K562 (cell line): ENCODE measurements at regions not wholly inside any gene's neighbourhood (a gene's known extent, or its start where the extent isn't known, plus 50 kb on each side); places are given as distances from the start of the nearest gene placed in this dataset.

Source experiments
- ATAC-seq: fragments of 200-7000 bp; cut with Tn5 transposase; 3 replicates; pipeline ENCODE4 v1.9.1; 2020; ENCODE audit warnings: moderate library complexity
- BruUV-seq: library from RNA; stranded (reverse); fragments of 400-500 nt; replicated peaks from 2 replicates; lab custom pipeline; 2021; lab: Mats Ljungman, UMichigan
- CTCF ChIA-PET: fragments of 300-600 bp; formaldehyde crosslinking; extraction: SDS; loops from one replicate; lab custom pipeline; 2021; ENCODE audit warnings: low intra/inter-chr PET ratio; lab: Yijun Ruan, JAX
- POLR2A ChIA-PET: fragments of 300-600, 350-650 bp; sonication (Branson Sonifier 250); formaldehyde crosslinking; extraction: SDS; loops from one replicate; lab custom pipeline; 2021; ENCODE audit warnings: antibody characterized with exemption, inconsistent platforms; lab: Yijun Ruan, JAX
- DNase-seq, 4 experiments: peaks; one replicate each; pipeline versions ENCODE4 v3.0.0 to v3.0.0-alpha.2; 2011 to 2018; ENCODE audit warnings: low spot score in 3 of 4, mixed read lengths in 3 of 4; ENCODE audit errors: extremely low read depth in 1 of 4
- FAIRE-seq: peaks from 2 replicates; lab custom pipeline; 2011; peaks lifted over from hg19 to GRCh38; lab: Jason Lieb, UNC
- H2AFZ ChIP-seq: 2 replicates; pipeline ENCODE4 v1.6.0; 2011; ENCODE audit warnings: low read depth, low read length, control low read depth, inconsistent platforms
- H3K27ac ChIP-seq: fragments of 200-600 bp; 3 replicates; pipeline ENCODE4 v1.8.0; 2011; ENCODE audit warnings: low read depth, mild to moderate bottlenecking, control low read depth, inconsistent platforms, low read length, moderate library complexity, mixed read lengths; ENCODE audit errors: extremely low read depth
- H3K27me3 ChIP-seq, 2 experiments: fragments of 300-600 bp in 1 of 2; 2 replicates in 1 of 2; 3 replicates in 1 of 2; pipeline versions ENCODE4 v1.6.0 to v1.8.0; 2011; ENCODE audit warnings: inconsistent platforms in 2 of 2, low read length in 2 of 2, mild to moderate bottlenecking in 1 of 2, mixed read lengths in 1 of 2, moderate library complexity in 1 of 2; ENCODE audit not compliant: control insufficient read depth in 2 of 2, insufficient read depth in 2 of 2
- H3K36me3 ChIP-seq: fragments of 300-600 bp; 3 replicates; pipeline ENCODE4 v1.8.0; 2011; ENCODE audit warnings: mild to moderate bottlenecking, low read length, inconsistent platforms; ENCODE audit not compliant: control insufficient read depth, insufficient read depth
- H3K4me1 ChIP-seq, 2 experiments: fragments of 200-600 bp in 1 of 2; replicated peaks in 1 of 2; 2 replicates in 1 of 2; 3 replicates in 1 of 2; pipeline versions ENCODE4 v1.5.1 to v1.8.0; 2011; ENCODE audit warnings: inconsistent platforms in 2 of 2, low read length in 2 of 2, mild to moderate bottlenecking in 1 of 2, mixed read lengths in 1 of 2, moderate library complexity in 1 of 2; ENCODE audit not compliant: control insufficient read depth in 2 of 2, insufficient read depth in 2 of 2
- H3K4me2 ChIP-seq: 2 replicates; pipeline ENCODE4 v1.6.1; 2011; ENCODE audit warnings: low read length, control low read depth, inconsistent platforms, mixed read lengths; ENCODE audit not compliant: insufficient read depth
- H3K4me3 ChIP-seq: fragments of 200-600 bp; sonication (generic), shearing (Covaris generic); 2 replicates; pipeline ENCODE4 v1.5.1; 2016; ENCODE audit warnings: control low read depth, inconsistent platforms
- H3K79me2 ChIP-seq: fragments of 200-600 bp; 3 replicates; pipeline ENCODE4 v1.8.0; 2011; ENCODE audit warnings: low read length, inconsistent platforms; ENCODE audit not compliant: control insufficient read depth, insufficient read depth
- H3K9ac ChIP-seq, 2 experiments: 2 replicates each; pipeline versions ENCODE4 v1.6.0 to v1.6.1; 2011; ENCODE audit warnings: low read depth in 2 of 2, low read length in 2 of 2, control low read depth in 1 of 2, inconsistent platforms in 1 of 2, mild to moderate bottlenecking in 1 of 2, mixed read lengths in 1 of 2; ENCODE audit not compliant: insufficient read depth in 1 of 2
- H3K9me1 ChIP-seq: one replicate; pipeline ENCODE4 v1.6.0; 2011; ENCODE audit warnings: inconsistent platforms, mild to moderate bottlenecking, low read length, moderate library complexity; ENCODE audit not compliant: control insufficient read depth, insufficient read depth
- H3K9me3 ChIP-seq: replicated peaks from 2 replicates; pipeline ENCODE4 v1.5.1; 2011; ENCODE audit warnings: low read depth, low read length, inconsistent platforms; ENCODE audit not compliant: control insufficient read depth, insufficient read depth
- H4K20me1 ChIP-seq: replicated peaks from 2 replicates; pipeline ENCODE4 v1.6.1; 2011; ENCODE audit warnings: low read length, inconsistent platforms, mixed read lengths; ENCODE audit not compliant: control insufficient read depth, insufficient read depth
- CC2D1A ChIP-seq: fragments of 450-650 bp; IDR thresholded peaks from 2 replicates; pipeline ENCODE4 v1.6.1; 2017; ENCODE audit warnings: mild to moderate bottlenecking
- KDM2B ChIP-seq: fragments of 250-450 bp; sonication (Bioruptor Pico); IDR thresholded peaks from 2 replicates; pipeline ENCODE4 v1.8.0; 2021; ENCODE audit warnings: mild to moderate bottlenecking, moderate library complexity
- PTTG1 ChIP-seq: fragments of 450-650 bp; IDR thresholded peaks from 2 replicates; pipeline ENCODE4 v1.6.1; 2016; ENCODE audit warnings: low read depth, mild to moderate bottlenecking, missing genetic modification characterization, missing compliant biosample characterization
- SRSF9 ChIP-seq: fragments of 200-400 bp; formaldehyde crosslinking; IDR thresholded peaks from 2 replicates; pipeline ENCODE4 v1.6.1; 2017; ENCODE audit warnings: low read depth, low read length, borderline replicate concordance
- TAL1 ChIP-seq: fragments of 450-650 bp; IDR thresholded peaks from 2 replicates; pipeline ENCODE4 v1.6.1; 2016; ENCODE audit warnings: mild to moderate bottlenecking
- ZNF184 ChIP-seq: sonication (generic); formaldehyde crosslinking; IDR thresholded peaks from 2 replicates; pipeline ENCODE4 v1.5.0; 2020; ENCODE audit warnings: missing genetic modification reagents
- ZNF224 ChIP-seq: sonication (generic); formaldehyde crosslinking; IDR thresholded peaks from 2 replicates; pipeline ENCODE4 v1.8.0; 2022; ENCODE audit warnings: mild to moderate bottlenecking, missing genetic modification reagents
- ZNF785 ChIP-seq: fragments of 250-450 bp; sonication (Bioruptor Pico); IDR thresholded peaks from 2 replicates; pipeline ENCODE4 v1.4.0; 2020; ENCODE audit warnings: mild to moderate bottlenecking
- WGBS: fragments of 100-300 bp; shearing (Covaris generic); methylation state at CpG from one replicate; pipeline ENCODE4 v1.1.6; 2016; ENCODE audit warnings: low coverage, mixed read lengths; ENCODE audit not compliant: insufficient coverage; ENCODE audit errors: missing lambda C conversion rate; 5-methylcytosine and 5-hydroxymethylcytosine counted together
- in situ Hi-C: fragments of 300-500 bp; cut with MboI; formaldehyde crosslinking; loops from 4 replicates; pipeline ENCODE4 v1.15.0; 2018; ENCODE audit warnings: inconsistent platforms, mixed read lengths
- intact Hi-C: fragments of 100-400 bp; cut with micrococcal nuclease; formaldehyde crosslinking; loops from 2 replicates; pipeline ENCODE4 v1.14.2; 2022

- DNase-seq (no peak), ATAC-seq (no peak), FAIRE-seq (no peak)
- WGBS, result 4% methylated on average over 6 of the region's 6 CpGs
- Histone ChIP-seq H3K9ac (no peak overlapping the region), H2AFZ (no peak overlapping the region), H3K79me2 (no peaks in the 10 kb centered on the region), H3K27ac (no peak overlapping the region), H3K4me3 (no peak overlapping the region), H3K4me2 (no peak overlapping the region), H3K9me3 (no peaks in the 10 kb centered on the region), H3K9me1 (no peaks in the 10 kb centered on the region), H3K36me3 (no peaks in the 10 kb centered on the region), H4K20me1 (no peaks in the 10 kb centered on the region), H3K27me3 (peaks cover 0 to 4% of the 10 kb centered on the region in 2 experiments; a peak in 2 of 5 replicates), H3K4me1 (peaks cover 0 to 5% of the 10 kb centered on the region in 2 experiments; a peak in 3 of 5 replicates)
- no peak for TF ChIP-seq SRSF9
- TF ChIP-seq KDM2B, result no peak
- TF ChIP-seq CC2D1A, result no peak
- TF ChIP-seq PTTG1 (tag), result no peak
- TF ChIP-seq ZNF184 (CRISPR knock-in tag), result no peak
- no peak for TF ChIP-seq ZNF224 (CRISPR knock-in tag)
- TF ChIP-seq ZNF785 (CRISPR knock-in tag), result no peak
- TF ChIP-seq TAL1, result no peak
- intact Hi-C loops (no loop called here), in situ Hi-C loops (no loop called here)
- POLR2A ChIA-PET, result interaction anchor here (0.6 kb wide), 1 partner anchor 401 kb away, joined by 3 read pairs; no protein-coding TSS in a partner anchor
- CTCF ChIA-PET, result no interaction called here
- no TSS peak for BruUV-seq
Measured at GRCh38 chr5:38795986-38796741, 49.6 kb upstream of the OSMR start.
